H1 (cell line): ENCODE measurements at regions not wholly inside any gene's neighbourhood (a gene's known extent, or its start where the extent isn't known, plus 50 kb on each side); places are given as distances from the start of the nearest gene placed in this dataset.

Experiments
- CTCF ChIA-PET: fragments of 300-600 bp; sonication (Branson Sonifier 250); formaldehyde crosslinking; loops from one replicate; lab custom pipeline; 2021; ENCODE audit not compliant: partially characterized antibody; lab: Charles Lee
- POLR2A ChIA-PET: fragments of 300-600 bp; sonication (Branson Sonifier 250); formaldehyde crosslinking; loops from one replicate; lab custom pipeline; 2021; ENCODE audit warnings: inconsistent platforms; ENCODE audit not compliant: partially characterized antibody; lab: Charles Lee
- DNase-seq, 2 experiments: peaks; one replicate each; pipeline versions ENCODE4 v3.0.0 to v3.0.0-alpha.2; 2010 to 2022; ENCODE audit warnings: low spot score in 2 of 2, low read depth in 1 of 2, mixed read lengths in 1 of 2
- FAIRE-seq: peaks from 2 replicates; lab custom pipeline; 2011; peaks lifted over from hg19 to GRCh38; lab: Jason Lieb, UNC
- H2AFZ ChIP-seq: 2 replicates; pipeline ENCODE4 v1.8.1; 2012; ENCODE audit warnings: low read length, inconsistent platforms
- H2AK5ac ChIP-seq: 2 replicates; pipeline ENCODE4 v1.6.1; 2013; ENCODE audit warnings: low read depth, low read length
- H2BK120ac ChIP-seq: replicated peaks from 2 replicates; pipeline ENCODE3; 2013; ENCODE audit warnings: low read depth, low read length, inconsistent platforms
- H2BK12ac ChIP-seq: 2 replicates; pipeline ENCODE4 v1.6.1; 2013; ENCODE audit warnings: low read depth, low read length
- H2BK15ac ChIP-seq: 2 replicates; pipeline ENCODE4 v1.6.1; 2013; ENCODE audit warnings: low read length
- H2BK20ac ChIP-seq: 2 replicates; pipeline ENCODE4 v1.6.1; 2013; ENCODE audit warnings: low read length
- H2BK5ac ChIP-seq: 2 replicates; pipeline ENCODE4 v1.6.1; 2013; ENCODE audit warnings: low read depth, low read length
- H3K14ac ChIP-seq: 2 replicates; pipeline ENCODE4 v1.6.1; 2013; ENCODE audit warnings: inconsistent platforms; ENCODE audit not compliant: insufficient read length
- H3K18ac ChIP-seq: 2 replicates; pipeline ENCODE4 v1.6.1; 2013; ENCODE audit warnings: low read length; ENCODE audit errors: extremely low read depth
- H3K23ac ChIP-seq: 2 replicates; pipeline ENCODE4 v1.6.1; 2013; ENCODE audit warnings: inconsistent platforms; ENCODE audit not compliant: insufficient read length
- H3K23me2 ChIP-seq: 2 replicates; pipeline ENCODE4 v1.6.1; 2013; ENCODE audit warnings: low read depth, low read length
- H3K27ac ChIP-seq: 2 replicates; pipeline ENCODE4 v1.6.1; 2011; ENCODE audit warnings: low read depth, low read length, inconsistent platforms
- H3K27me3 ChIP-seq, 4 experiments: replicated peaks in 1 of 4; 1 replicate in 1 of 4; 2 replicates in 3 of 4; pipeline versions ENCODE4 v1.6.1 to v1.8.1; 2011 to 2013; ENCODE audit warnings: low read length in 3 of 4, mild to moderate bottlenecking in 3 of 4, inconsistent platforms in 2 of 4, mixed read lengths in 2 of 4, moderate library complexity in 1 of 4; ENCODE audit not compliant: control insufficient read depth in 3 of 4, insufficient read depth in 3 of 4; ENCODE audit errors: extremely low read depth in 1 of 4
- H3K36me3 ChIP-seq, 4 experiments: 2 replicates each; pipeline versions ENCODE4 v1.6.1 to v1.8.1; 2011 to 2013; ENCODE audit warnings: mild to moderate bottlenecking in 4 of 4, low read length in 3 of 4, moderate library complexity in 2 of 4, control low read depth in 1 of 4, inconsistent platforms in 1 of 4; ENCODE audit not compliant: insufficient read depth in 4 of 4, control insufficient read depth in 2 of 4
- H3K4ac ChIP-seq: replicated peaks from 2 replicates; pipeline ENCODE3; 2013; ENCODE audit warnings: low read length, low read depth, mixed read lengths, inconsistent platforms; ENCODE audit not compliant: insufficient read length
- H3K4me1 ChIP-seq, 4 experiments: replicated peaks in 1 of 4; 1 replicate in 1 of 4; 2 replicates in 3 of 4; pipeline versions ENCODE4 v1.6.1 to v1.8.1; 2011 to 2013; ENCODE audit warnings: low read length in 3 of 4, inconsistent platforms in 2 of 4, mixed read lengths in 1 of 4; ENCODE audit not compliant: insufficient read depth in 4 of 4, control insufficient read depth in 3 of 4
- H3K4me2 ChIP-seq, 2 experiments: 2 replicates each; pipeline versions ENCODE4 v1.6.1 to v1.8.1; 2011 to 2013; ENCODE audit warnings: low read depth in 2 of 2, low read length in 2 of 2, control low read depth in 1 of 2, inconsistent platforms in 1 of 2, mild to moderate bottlenecking in 1 of 2; ENCODE audit not compliant: insufficient read depth in 1 of 2
- H3K4me3 ChIP-seq, 4 experiments: fragments of 200-600, 300-600 bp in 1 of 4; sonication (generic), shearing (Covaris generic), sonication (Bioruptor Twin) in 1 of 4; 2 replicates each; pipeline versions ENCODE4 v1.5.1 to v1.8.1; 2011 to 2016; ENCODE audit warnings: low read length in 4 of 4, low read depth in 3 of 4, control low read depth in 2 of 4, inconsistent platforms in 2 of 4, mild to moderate bottlenecking in 2 of 4, mixed read lengths in 1 of 4, moderate library complexity in 1 of 4; ENCODE audit not compliant: insufficient read depth in 2 of 4; ENCODE audit errors: extremely low read depth in 1 of 4
- H3K56ac ChIP-seq: replicated peaks from 2 replicates; pipeline ENCODE3; 2013; ENCODE audit warnings: low read depth, mild to moderate bottlenecking, mixed read lengths, low read length, inconsistent platforms; ENCODE audit not compliant: insufficient read length
- H3K79me1 ChIP-seq: 2 replicates; pipeline ENCODE4 v1.6.1; 2013; ENCODE audit warnings: low read depth, low read length, control low read depth
- H3K79me2 ChIP-seq, 2 experiments: 2 replicates each; pipeline versions ENCODE4 v1.6.1 to v1.8.1; 2012 to 2013; ENCODE audit warnings: low read length in 2 of 2, mild to moderate bottlenecking in 2 of 2, inconsistent platforms in 1 of 2; ENCODE audit not compliant: insufficient read depth in 2 of 2, control insufficient read depth in 1 of 2
- H3K9ac ChIP-seq, 4 experiments: replicated peaks in 1 of 4; 1 replicate in 1 of 4; 2 replicates in 3 of 4; pipeline versions ENCODE4 v1.6.1 to v1.8.1; 2011 to 2013; ENCODE audit warnings: low read depth in 3 of 4, low read length in 3 of 4, control low read depth in 2 of 4, mild to moderate bottlenecking in 2 of 4, moderate library complexity in 2 of 4, inconsistent platforms in 1 of 4; ENCODE audit errors: extremely low read depth in 1 of 4
- H3K9me3 ChIP-seq, 2 experiments: 2 replicates each; pipeline versions ENCODE4 v1.6.1 to v1.8.1; 2012 to 2013; ENCODE audit warnings: mild to moderate bottlenecking in 2 of 2, moderate library complexity in 2 of 2, control low read depth in 1 of 2, inconsistent platforms in 1 of 2, low read depth in 1 of 2, low read length in 1 of 2, mixed read lengths in 1 of 2; ENCODE audit not compliant: insufficient read depth in 2 of 2
- H4K20me1 ChIP-seq, 2 experiments: replicated peaks in 1 of 2; 2 replicates each; pipeline versions ENCODE3 to v1.8.1; 2011 to 2013; ENCODE audit warnings: inconsistent platforms in 2 of 2, low read length in 2 of 2, mild to moderate bottlenecking in 1 of 2; ENCODE audit not compliant: insufficient read depth in 2 of 2, control insufficient read depth in 1 of 2
- H4K5ac ChIP-seq: 2 replicates; pipeline ENCODE4 v1.6.1; 2013; ENCODE audit warnings: low read length, low read depth, mixed read lengths, inconsistent platforms; ENCODE audit not compliant: insufficient read length
- H4K8ac ChIP-seq: 2 replicates; pipeline ENCODE4 v1.8.0; 2013; ENCODE audit warnings: mild to moderate bottlenecking, moderate library complexity, low read length, inconsistent platforms; ENCODE audit not compliant: insufficient read depth; ENCODE audit errors: extremely low read depth
- H4K91ac ChIP-seq: replicated peaks from 2 replicates; pipeline ENCODE3; 2013; ENCODE audit warnings: low read length, mixed read lengths, inconsistent platforms; ENCODE audit not compliant: insufficient read length
- BCL11A ChIP-seq, 2 experiments: IDR thresholded peaks; one replicate each; pipeline ENCODE4 v1.6.1; 2011; ENCODE audit warnings: low read depth in 2 of 2, low read length in 2 of 2, mild to moderate bottlenecking in 2 of 2
- CEBPB ChIP-seq: IDR thresholded peaks from 2 replicates; pipeline ENCODE4 v1.6.1; 2012; ENCODE audit warnings: low read depth, low read length
- NANOG ChIP-seq: IDR thresholded peaks from 2 replicates; pipeline ENCODE4 v1.6.1; 2011; ENCODE audit warnings: low read length, low read depth, mild to moderate bottlenecking, inconsistent platforms; ENCODE audit not compliant: insufficient read depth, poor library complexity, severe bottlenecking
- RXRA ChIP-seq: IDR thresholded peaks from 2 replicates; pipeline ENCODE4 v1.6.1; 2011; ENCODE audit warnings: low read depth, mild to moderate bottlenecking, low read length, moderate library complexity; ENCODE audit not compliant: insufficient read depth
- USF2 ChIP-seq: IDR thresholded peaks from 2 replicates; pipeline ENCODE4 v1.6.1; 2011; ENCODE audit warnings: low read length, improper control_type of control experiment
- WGBS, 2 experiments: shearing (Covaris generic) in 1 of 2; methylation state at CpG; one replicate each; pipeline versions ENCODE4 v1.1.6 to v1.1.7; 2013 to 2015; ENCODE audit warnings: low lambda C conversion rate in 2 of 2, mixed read lengths in 2 of 2, inconsistent platforms in 1 of 2, low coverage in 1 of 2, missing lambda C conversion rate in 1 of 2; ENCODE audit not compliant: insufficient replicate concordance in 2 of 2, insufficient coverage in 1 of 2, insufficient read length in 1 of 2; ENCODE audit errors: extremely low coverage in 1 of 2, missing lambda C conversion rate in 1 of 2; 5-methylcytosine and 5-hydroxymethylcytosine counted together

GRCh38 chr4:54167508-54167907, 61.6 kb upstream of the PDGFRA start:
- H4K20me1 ChIP-seq = no peaks in the 10 kb centered on the region
- H3K79me2 ChIP-seq = no peaks in the 10 kb centered on the region
- H3K4me2 ChIP-seq = no peak overlapping the region
- H4K5ac ChIP-seq = no peak overlapping the region
- ChIA-PET CTCF (interaction anchor here (1.2 kb wide), 1 partner anchor 65 kb away, joined by 4 read pairs; no protein-coding TSS in a partner anchor), POLR2A (no interaction called here)
- FAIRE-seq (no peak), DNase-seq (no peak)
- no peak overlapping the region for H2AFZ ChIP-seq
- H3K4ac ChIP-seq = no peak overlapping the region
- WGBS, 2 experiments = 83% methylated on average over 3 of the region's 3 CpGs; no CpG with 5 or more reads in 1 of the 2 experiments
- H3K14ac ChIP-seq = no peak overlapping the region
- H3K27ac ChIP-seq = no peak overlapping the region
- no peak overlapping the region for H3K9ac ChIP-seq
- no peak overlapping the region for H4K8ac ChIP-seq
- H3K36me3 ChIP-seq = no peaks in the 10 kb centered on the region
- no peak overlapping the region for H4K91ac ChIP-seq
- H2BK5ac ChIP-seq = no peak overlapping the region
- no peak overlapping the region for H2AK5ac ChIP-seq
- H3K4me3 ChIP-seq = no peak overlapping the region
- H3K23ac ChIP-seq = no peak overlapping the region
- no peak overlapping the region for H3K18ac ChIP-seq
- H3K4me1 ChIP-seq = no peaks in the 10 kb centered on the region
- H3K23me2 ChIP-seq = no peaks in the 10 kb centered on the region; the same call in 1 of the 2 replicates
- H3K27me3 ChIP-seq = no peaks in the 10 kb centered on the region
- no peaks in the 10 kb centered on the region for H3K79me1 ChIP-seq
- no peak overlapping the region for H3K56ac ChIP-seq
- H2BK120ac ChIP-seq = no peak overlapping the region
- H2BK20ac ChIP-seq = no peak overlapping the region
- H2BK15ac ChIP-seq = no peak overlapping the region
- no peaks in the 10 kb centered on the region for H3K9me3 ChIP-seq
- H2BK12ac ChIP-seq = no peak overlapping the region
- TF ChIP-seq NANOG (no peak), BCL11A (IDR thresholded peaks at IDR 0.05; ENCODE audit: low read depth in 2 of 2, low read length in 2 of 2) (no peak), USF2 (no peak), CEBPB (no peak), RXRA (no peak)
